ENCODE measurements at regions not wholly inside any gene's neighbourhood (a gene's known extent, or its start where the extent isn't known, plus 50 kb on each side); places are given as distances from the start of the nearest gene placed in this dataset.

DNA sequence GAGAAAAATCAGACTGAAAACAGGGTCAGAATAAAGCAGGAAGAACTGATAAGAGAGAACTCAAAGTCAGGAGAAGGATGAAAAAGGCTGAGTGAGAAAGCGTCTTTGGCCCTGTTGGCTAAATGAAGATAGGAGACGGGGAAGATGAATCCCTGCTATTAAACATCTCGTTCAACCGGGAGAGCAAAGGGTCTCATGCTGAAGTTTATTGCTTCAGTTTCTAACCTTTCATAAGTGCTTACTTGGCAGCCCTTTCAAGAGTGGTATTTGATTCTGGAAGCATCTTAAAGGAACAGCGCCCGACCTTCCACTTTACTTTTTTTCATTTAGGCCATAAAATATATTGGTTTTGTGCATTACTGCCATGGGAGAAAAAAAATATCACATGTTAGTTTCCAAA lies 288.3 kb upstream of the RBFOX1 start:
- CTCF ChIA-PET = no interaction called here
- TF ChIP-seq CTCF (conservative IDR thresholded peaks at IDR 0.05; ENCODE audit: low read depth) = no peak
- DNase-seq (ENCODE audit: low spot score) = no peak
- no peak overlapping the region for H3K27ac ChIP-seq
- POLR2A ChIA-PET (ENCODE audit: low non-redundant PET) = no interaction called here

DNA sequence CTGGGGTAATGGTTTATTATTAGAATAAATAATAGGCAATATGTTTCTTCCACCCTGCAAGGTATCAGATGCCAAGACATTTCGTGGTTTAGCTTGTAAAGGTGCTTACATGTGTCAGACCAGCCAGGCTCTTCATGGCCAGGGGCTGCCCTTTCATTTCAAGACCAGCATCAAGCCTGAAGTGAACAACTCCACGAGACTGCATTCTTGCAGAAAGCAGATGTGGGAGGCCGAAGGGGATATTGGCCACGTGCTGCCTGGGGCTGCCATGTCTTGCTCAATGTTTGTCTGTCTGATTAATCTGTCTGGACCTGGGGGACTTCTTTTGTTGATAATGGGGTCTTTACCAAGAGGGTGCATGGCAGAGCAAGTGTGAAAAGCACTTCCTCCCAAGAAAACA lies 294.2 kb upstream of the RBFOX1 start:
- TF ChIP-seq CTCF (conservative IDR thresholded peaks at IDR 0.05; ENCODE audit: low read depth) = no peak
- no peak for DNase-seq (ENCODE audit: low spot score)
- CTCF ChIA-PET = no interaction called here
- POLR2A ChIA-PET (ENCODE audit: low non-redundant PET) = no interaction called here
- no peak overlapping the region for H3K27ac ChIP-seq

GRCh38 chr16:7037495-7037894 lies 295.1 kb upstream of the RBFOX1 start:
- no peak for DNase-seq (ENCODE audit: low spot score)
- no peak for TF ChIP-seq CTCF (conservative IDR thresholded peaks at IDR 0.05; ENCODE audit: low read depth)
- no peak overlapping the region for H3K27ac ChIP-seq
- ChIA-PET POLR2A (ENCODE audit: low non-redundant PET) (no interaction called here), CTCF (interaction anchor here (0.6 kb wide), 1 partner anchor 729 kb away, joined by 3 read pairs; no protein-coding TSS in a partner anchor)

GRCh38 chr16:7031031-7031430 lies 301.6 kb upstream of the RBFOX1 start:
- TF ChIP-seq CTCF (conservative IDR thresholded peaks at IDR 0.05; ENCODE audit: low read depth) = no peak
- no peak for DNase-seq (ENCODE audit: low spot score)
- ChIA-PET CTCF (interaction anchor here (0.6 kb wide), 1 partner anchor 524 kb away, joined by 4 read pairs; no protein-coding TSS in a partner anchor), POLR2A (ENCODE audit: low non-redundant PET) (no interaction called here)
- H3K27ac ChIP-seq = no peak overlapping the region

DNA sequence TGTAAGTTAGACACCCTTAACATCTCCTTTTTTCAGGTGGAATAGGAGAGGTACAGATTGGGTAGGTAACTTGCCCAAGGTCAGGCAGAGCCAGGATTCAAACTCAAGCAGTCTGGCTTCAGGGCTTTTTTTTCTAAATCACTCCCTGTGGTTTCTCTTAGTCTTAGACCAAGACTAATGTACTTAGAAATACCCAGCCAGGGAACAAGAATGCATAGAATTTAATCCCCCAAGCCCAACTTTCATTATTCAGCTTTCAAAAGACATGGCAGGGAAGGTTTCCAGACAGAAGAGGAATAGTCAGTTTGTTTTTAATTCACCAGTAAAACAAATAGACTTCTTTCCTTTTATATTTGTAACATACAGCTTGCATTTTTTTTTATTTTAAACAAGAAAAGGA lies 305.2 kb upstream of the RBFOX1 start:
- no peak overlapping the region for H3K27ac ChIP-seq
- DNase-seq (ENCODE audit: low spot score) = no peak
- POLR2A ChIA-PET (ENCODE audit: low non-redundant PET) = no interaction called here
- CTCF ChIA-PET = interaction anchor here (0.6 kb wide), 1 partner anchor 12 kb away, joined by 6 read pairs; no protein-coding TSS in a partner anchor
- no peak for TF ChIP-seq CTCF (conservative IDR thresholded peaks at IDR 0.05; ENCODE audit: low read depth)

GRCh38 chr16:7026639-7027038 lies 306.0 kb upstream of the RBFOX1 start:
- ChIA-PET CTCF (no interaction called here), POLR2A (ENCODE audit: low non-redundant PET) (no interaction called here)
- H3K27ac ChIP-seq = no peak overlapping the region
- no peak for DNase-seq (ENCODE audit: low spot score)
- TF ChIP-seq CTCF (conservative IDR thresholded peaks at IDR 0.05; ENCODE audit: low read depth) = no peak

All from RWPE1 (cell line).